ENCODE measurements at regions not wholly inside any gene's neighbourhood (a gene's known extent, or its start where the extent isn't known, plus 50 kb on each side); places are given as distances from the start of the nearest gene placed in this dataset.

DNA sequence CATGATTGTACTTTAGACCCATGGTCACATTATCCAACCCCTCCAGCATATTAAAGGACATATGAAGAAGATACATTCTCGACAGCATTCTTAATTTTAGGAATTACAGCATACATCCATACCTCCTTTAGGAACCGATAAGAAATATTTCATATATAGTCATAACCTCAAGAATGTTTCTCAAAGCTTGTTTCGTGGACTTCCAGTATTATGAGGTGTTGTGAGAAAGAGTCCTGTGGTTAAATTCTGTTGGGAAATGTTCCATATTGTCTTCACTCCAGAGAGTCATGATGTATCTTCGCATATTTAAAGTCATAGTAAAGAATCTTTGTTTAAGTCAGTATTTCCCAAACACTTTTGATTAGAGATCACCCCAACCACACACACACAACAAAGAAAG is 321.0 kb upstream of the SNX7 start:
- TF ChIP-seq, protein P1, sequence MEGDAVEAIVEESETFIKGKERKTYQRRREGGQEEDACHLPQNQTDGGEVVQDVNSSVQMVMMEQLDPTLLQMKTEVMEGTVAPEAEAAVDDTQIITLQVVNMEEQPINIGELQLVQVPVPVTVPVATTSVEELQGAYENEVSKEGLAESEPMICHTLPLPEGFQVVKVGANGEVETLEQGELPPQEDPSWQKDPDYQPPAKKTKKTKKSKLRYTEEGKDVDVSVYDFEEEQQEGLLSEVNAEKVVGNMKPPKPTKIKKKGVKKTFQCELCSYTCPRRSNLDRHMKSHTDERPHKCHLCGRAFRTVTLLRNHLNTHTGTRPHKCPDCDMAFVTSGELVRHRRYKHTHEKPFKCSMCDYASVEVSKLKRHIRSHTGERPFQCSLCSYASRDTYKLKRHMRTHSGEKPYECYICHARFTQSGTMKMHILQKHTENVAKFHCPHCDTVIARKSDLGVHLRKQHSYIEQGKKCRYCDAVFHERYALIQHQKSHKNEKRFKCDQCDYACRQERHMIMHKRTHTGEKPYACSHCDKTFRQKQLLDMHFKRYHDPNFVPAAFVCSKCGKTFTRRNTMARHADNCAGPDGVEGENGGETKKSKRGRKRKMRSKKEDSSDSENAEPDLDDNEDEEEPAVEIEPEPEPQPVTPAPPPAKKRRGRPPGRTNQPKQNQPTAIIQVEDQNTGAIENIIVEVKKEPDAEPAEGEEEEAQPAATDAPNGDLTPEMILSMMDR (IDR thresholded peaks at IDR 0.05) = no peak
- no peak for TF ChIP-seq POLR2A (IDR thresholded peaks at IDR 0.05)

All from ovary (tissue), 3 donors.